ENCODE measurements at regions not wholly inside any gene's neighbourhood (a gene's known extent, or its start where the extent isn't known, plus 50 kb on each side); places are given as distances from the start of the nearest gene placed in this dataset.

GRCh38 chr7:7104971-7105370, 77.4 kb upstream of the C1GALT1 start:
- TF ChIP-seq RAD21 (conservative IDR thresholded peaks at IDR 0.05) (no peak), SMC3 (conservative IDR thresholded peaks at IDR 0.05; ENCODE audit: poor library complexity) (no peak), CTCF (IDR thresholded peaks at IDR 0.05; ENCODE audit: poor library complexity, severe bottlenecking) (no peak), EZH2 (IDR thresholded peaks at IDR 0.05; ENCODE audit: borderline replicate concordance, insufficient read depth, low read length, poor library complexity, severe bottlenecking) (no peak), POLR2AphosphoS5 (IDR thresholded peaks at IDR 0.05) (no peak), TAF1 (IDR thresholded peaks at IDR 0.05; ENCODE audit: low read depth) (no peak)
- TF ChIP-seq, protein P1, sequence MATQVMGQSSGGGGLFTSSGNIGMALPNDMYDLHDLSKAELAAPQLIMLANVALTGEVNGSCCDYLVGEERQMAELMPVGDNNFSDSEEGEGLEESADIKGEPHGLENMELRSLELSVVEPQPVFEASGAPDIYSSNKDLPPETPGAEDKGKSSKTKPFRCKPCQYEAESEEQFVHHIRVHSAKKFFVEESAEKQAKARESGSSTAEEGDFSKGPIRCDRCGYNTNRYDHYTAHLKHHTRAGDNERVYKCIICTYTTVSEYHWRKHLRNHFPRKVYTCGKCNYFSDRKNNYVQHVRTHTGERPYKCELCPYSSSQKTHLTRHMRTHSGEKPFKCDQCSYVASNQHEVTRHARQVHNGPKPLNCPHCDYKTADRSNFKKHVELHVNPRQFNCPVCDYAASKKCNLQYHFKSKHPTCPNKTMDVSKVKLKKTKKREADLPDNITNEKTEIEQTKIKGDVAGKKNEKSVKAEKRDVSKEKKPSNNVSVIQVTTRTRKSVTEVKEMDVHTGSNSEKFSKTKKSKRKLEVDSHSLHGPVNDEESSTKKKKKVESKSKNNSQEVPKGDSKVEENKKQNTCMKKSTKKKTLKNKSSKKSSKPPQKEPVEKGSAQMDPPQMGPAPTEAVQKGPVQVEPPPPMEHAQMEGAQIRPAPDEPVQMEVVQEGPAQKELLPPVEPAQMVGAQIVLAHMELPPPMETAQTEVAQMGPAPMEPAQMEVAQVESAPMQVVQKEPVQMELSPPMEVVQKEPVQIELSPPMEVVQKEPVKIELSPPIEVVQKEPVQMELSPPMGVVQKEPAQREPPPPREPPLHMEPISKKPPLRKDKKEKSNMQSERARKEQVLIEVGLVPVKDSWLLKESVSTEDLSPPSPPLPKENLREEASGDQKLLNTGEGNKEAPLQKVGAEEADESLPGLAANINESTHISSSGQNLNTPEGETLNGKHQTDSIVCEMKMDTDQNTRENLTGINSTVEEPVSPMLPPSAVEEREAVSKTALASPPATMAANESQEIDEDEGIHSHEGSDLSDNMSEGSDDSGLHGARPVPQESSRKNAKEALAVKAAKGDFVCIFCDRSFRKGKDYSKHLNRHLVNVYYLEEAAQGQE (IDR thresholded peaks at IDR 0.05; ENCODE audit: borderline replicate concordance) = no peak
